ENCODE measurements at regions not wholly inside any gene's neighbourhood (a gene's known extent, or its start where the extent isn't known, plus 50 kb on each side); places are given as distances from the start of the nearest gene placed in this dataset.
A peak's percentile ranks its signal among the peaks of the same experiment; 100 is the strongest.

DNA sequence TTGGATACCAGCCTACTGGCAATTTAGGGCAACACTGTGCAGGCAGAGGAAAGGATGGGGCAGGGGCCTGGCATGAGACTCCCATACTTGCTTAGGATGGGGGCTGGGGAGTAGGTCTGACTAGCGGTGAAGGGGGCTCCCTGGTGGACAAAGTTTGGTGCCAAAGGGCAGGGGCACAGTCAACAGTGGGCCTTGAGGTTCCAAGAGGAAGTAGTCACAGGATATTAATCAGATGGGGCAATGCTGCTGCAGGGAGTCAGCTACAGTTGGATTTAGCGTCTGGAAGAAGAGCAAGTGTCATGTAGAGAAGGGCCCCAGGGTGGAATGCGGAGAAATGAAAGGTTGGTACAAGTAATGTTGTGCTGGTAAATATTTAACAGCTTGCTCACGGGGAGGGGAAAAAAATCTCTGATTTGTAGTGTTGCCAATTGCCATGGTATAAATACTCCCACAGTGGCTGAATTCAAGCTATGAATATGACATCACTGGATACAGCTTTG is 139.4 kb downstream of the PJA1 start:
- Histone ChIP-seq H3K27me3 (ENCODE audit: control insufficient read depth, insufficient read depth) (no peaks in the 10 kb centered on the region), H3K4me3 (ENCODE audit: low read length) (no peak overlapping the region), H3K4me1 (ENCODE audit: control insufficient read depth, insufficient read depth, low read length) (peaks cover 17% of the 10 kb centered on the region), H3K27ac (ENCODE audit: low read length) (no peak overlapping the region), H3K9me3 (ENCODE audit: control insufficient read depth, low read length) (no peaks in the 10 kb centered on the region)
- ATAC-seq (no peak), DNase-seq (no peak)
- intact Hi-C loops (cut with DNase I) = no loop called here
- WGBS = 85% methylated on average over 4 of the region's 4 CpGs

DNA sequence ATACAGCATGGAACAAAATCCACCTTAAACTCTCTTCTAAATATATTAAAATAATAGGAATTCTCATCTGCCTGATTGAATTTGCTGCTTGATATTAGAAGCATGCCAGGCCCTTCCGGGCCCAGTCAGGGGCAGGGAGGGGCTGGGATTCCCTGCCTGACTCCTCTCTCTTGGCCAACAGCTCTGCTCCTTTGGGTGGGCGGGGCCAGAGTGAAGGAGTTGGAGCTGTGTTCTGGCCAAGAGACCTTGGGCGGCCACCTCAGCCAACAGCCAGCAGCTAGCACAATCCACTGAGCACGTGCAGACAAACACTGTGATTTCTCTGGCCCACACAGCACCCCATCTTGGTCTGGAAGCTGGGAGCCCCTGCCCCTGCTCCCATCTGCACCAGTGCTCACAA is 140.3 kb downstream of the PJA1 start:
- 9% methylated on average over 4 of the region's 4 CpGs for WGBS
- no peaks in the 10 kb centered on the region for H3K27me3 ChIP-seq (ENCODE audit: control insufficient read depth, insufficient read depth)
- H3K4me3 ChIP-seq (ENCODE audit: low read length) = no peak overlapping the region
- ATAC-seq (peak; percentile 93 to 94), DNase-seq (peak; percentile 80 to 91 (median 91))
- peaks cover 17% of the 10 kb centered on the region for H3K4me1 ChIP-seq (ENCODE audit: control insufficient read depth, insufficient read depth, low read length)
- intact Hi-C loops (cut with DNase I) = no loop called here
- H3K9me3 ChIP-seq (ENCODE audit: control insufficient read depth, low read length) = no peaks in the 10 kb centered on the region
- H3K27ac ChIP-seq (ENCODE audit: low read length) = peak overlapping the region; percentile 81

GRCh38 chrX:69024161-69024736 is 141.0 kb downstream of the PJA1 start:
- Histone ChIP-seq H3K4me1 (ENCODE audit: control insufficient read depth, insufficient read depth, low read length) (peaks cover 18% of the 10 kb centered on the region), H3K4me3 (ENCODE audit: low read length) (no peak overlapping the region), H3K9me3 (ENCODE audit: control insufficient read depth, low read length) (no peaks in the 10 kb centered on the region), H3K27me3 (ENCODE audit: control insufficient read depth, insufficient read depth) (no peaks in the 10 kb centered on the region), H3K27ac (ENCODE audit: low read length) (peak overlapping the region; percentile 30)
- DNase-seq (peak in 2 of 3 donors; percentile 69 to 73), ATAC-seq (no peak)
- intact Hi-C loops (cut with DNase I) = no loop called here
- 49% methylated on average over 10 of the region's 10 CpGs for WGBS

GRCh38 chrX:69022430-69022829 is 142.8 kb downstream of the PJA1 start:
- Histone ChIP-seq H3K27me3 (ENCODE audit: control insufficient read depth, insufficient read depth) (no peaks in the 10 kb centered on the region), H3K27ac (ENCODE audit: low read length) (no peak overlapping the region), H3K9me3 (ENCODE audit: control insufficient read depth, low read length) (no peaks in the 10 kb centered on the region), H3K4me3 (ENCODE audit: low read length) (no peak overlapping the region), H3K4me1 (ENCODE audit: control insufficient read depth, insufficient read depth, low read length) (peaks cover 29% of the 10 kb centered on the region)
- ATAC-seq (no peak), DNase-seq (no peak)
- intact Hi-C loops (cut with DNase I) = no loop called here

GRCh38 chrX:69021141-69021960 is 143.9 kb downstream of the PJA1 start:
- intact Hi-C loops (cut with DNase I) = no loop called here
- no peak overlapping the region for H3K4me3 ChIP-seq (ENCODE audit: low read length)

GRCh38 chrX:69020316-69020715 is 144.9 kb downstream of the PJA1 start:
- DNase-seq (no peak), ATAC-seq (no peak)
- Histone ChIP-seq H3K4me3 (ENCODE audit: low read length) (no peak overlapping the region), H3K4me1 (ENCODE audit: control insufficient read depth, insufficient read depth, low read length) (peaks cover 20% of the 10 kb centered on the region), H3K27me3 (ENCODE audit: control insufficient read depth, insufficient read depth) (no peaks in the 10 kb centered on the region), H3K9me3 (ENCODE audit: control insufficient read depth, low read length) (no peaks in the 10 kb centered on the region), H3K27ac (ENCODE audit: low read length) (no peak overlapping the region)
- intact Hi-C loops (cut with DNase I) = no loop called here
- WGBS = 88% methylated on average over 3 of the region's 3 CpGs

More at GRCh38 chrX:69021141-69021960, 143.9 kb downstream of the PJA1 start:
- WGBS = 67% methylated on average over 10 of the region's 10 CpGs
- no peaks in the 10 kb centered on the region for H3K9me3 ChIP-seq (ENCODE audit: control insufficient read depth, low read length)
- no peaks in the 10 kb centered on the region for H3K27me3 ChIP-seq (ENCODE audit: control insufficient read depth, insufficient read depth)
- DNase-seq = no peak
- no peak for ATAC-seq
- H3K27ac ChIP-seq (ENCODE audit: low read length) = no peak overlapping the region
- H3K4me1 ChIP-seq (ENCODE audit: control insufficient read depth, insufficient read depth, low read length) = peaks cover 23% of the 10 kb centered on the region

- peak in 1 of 3 donors; percentile 45 for DNase-seq
- Histone ChIP-seq H3K27me3 (ENCODE audit: control insufficient read depth, insufficient read depth) (no peaks in the 10 kb centered on the region), H3K4me3 (ENCODE audit: low read length) (no peak overlapping the region), H3K27ac (ENCODE audit: low read length) (peak overlapping the region; percentile 47), H3K9me3 (ENCODE audit: control insufficient read depth, low read length) (no peaks in the 10 kb centered on the region), H3K4me1 (ENCODE audit: control insufficient read depth, insufficient read depth, low read length) (peaks cover 22% of the 10 kb centered on the region)
- peak in 1 of 2 donors; percentile 53 for ATAC-seq
- intact Hi-C loops (cut with DNase I) = no loop called here
- 48% methylated on average over 2 of the region's 2 CpGs for WGBS
Observed at GRCh38 chrX:69019073-69019890, 146.0 kb downstream of the PJA1 start.

DNA sequence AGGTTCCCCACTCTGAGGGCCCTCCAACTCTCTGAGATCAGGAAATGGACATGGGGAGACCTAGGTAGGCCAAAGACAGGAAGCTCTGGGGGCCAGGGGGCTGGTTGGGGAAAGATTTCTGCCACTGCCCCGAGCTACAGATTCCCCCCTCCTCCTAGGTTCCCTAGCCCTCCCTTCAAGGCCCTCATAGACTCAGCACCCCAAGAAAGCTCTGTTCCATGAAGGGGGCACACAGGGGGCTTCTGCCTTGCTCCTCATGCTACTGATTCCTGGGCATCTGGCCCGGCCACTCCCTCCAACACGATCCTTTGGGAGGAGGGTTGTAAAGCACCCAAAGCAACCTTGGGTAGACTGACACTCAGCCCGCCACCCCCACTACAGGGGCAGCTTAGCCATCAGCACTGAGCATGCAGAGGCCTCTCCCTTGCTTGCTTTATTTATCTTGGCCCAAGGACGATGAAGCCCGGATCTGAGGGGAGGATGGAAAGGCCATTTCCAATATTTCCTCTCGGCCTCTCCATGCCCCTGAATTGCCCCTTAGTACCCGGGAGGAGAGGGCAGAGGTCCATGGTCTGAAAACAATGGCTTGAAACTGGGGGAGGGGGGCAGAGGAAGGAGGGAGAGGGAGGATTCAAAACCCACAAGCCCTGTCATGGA is 146.7 kb downstream of the PJA1 start:
- H3K27me3 ChIP-seq (ENCODE audit: control insufficient read depth, insufficient read depth) = no peaks in the 10 kb centered on the region
- ATAC-seq = peak; percentile 19 to 69
- intact Hi-C loops (cut with DNase I) = no loop called here
- H3K9me3 ChIP-seq (ENCODE audit: control insufficient read depth, low read length) = no peaks in the 10 kb centered on the region
- peak overlapping the region; percentile 47 for H3K27ac ChIP-seq (ENCODE audit: low read length)
- DNase-seq = peak in 1 of 3 donors; percentile 39
- H3K4me3 ChIP-seq (ENCODE audit: low read length) = no peak overlapping the region
- WGBS = 47% methylated on average over 8 of the region's 8 CpGs
- H3K4me1 ChIP-seq (ENCODE audit: control insufficient read depth, insufficient read depth, low read length) = peaks cover 22% of the 10 kb centered on the region

- WGBS = 31% methylated on average over 11 of the region's 11 CpGs
- ATAC-seq = peak; percentile 13 to 62
- H3K4me1 ChIP-seq (ENCODE audit: control insufficient read depth, insufficient read depth, low read length) = peaks cover 22% of the 10 kb centered on the region
Observed at GRCh38 chrX:69016293-69016941, 148.8 kb downstream of the PJA1 start.

DNA sequence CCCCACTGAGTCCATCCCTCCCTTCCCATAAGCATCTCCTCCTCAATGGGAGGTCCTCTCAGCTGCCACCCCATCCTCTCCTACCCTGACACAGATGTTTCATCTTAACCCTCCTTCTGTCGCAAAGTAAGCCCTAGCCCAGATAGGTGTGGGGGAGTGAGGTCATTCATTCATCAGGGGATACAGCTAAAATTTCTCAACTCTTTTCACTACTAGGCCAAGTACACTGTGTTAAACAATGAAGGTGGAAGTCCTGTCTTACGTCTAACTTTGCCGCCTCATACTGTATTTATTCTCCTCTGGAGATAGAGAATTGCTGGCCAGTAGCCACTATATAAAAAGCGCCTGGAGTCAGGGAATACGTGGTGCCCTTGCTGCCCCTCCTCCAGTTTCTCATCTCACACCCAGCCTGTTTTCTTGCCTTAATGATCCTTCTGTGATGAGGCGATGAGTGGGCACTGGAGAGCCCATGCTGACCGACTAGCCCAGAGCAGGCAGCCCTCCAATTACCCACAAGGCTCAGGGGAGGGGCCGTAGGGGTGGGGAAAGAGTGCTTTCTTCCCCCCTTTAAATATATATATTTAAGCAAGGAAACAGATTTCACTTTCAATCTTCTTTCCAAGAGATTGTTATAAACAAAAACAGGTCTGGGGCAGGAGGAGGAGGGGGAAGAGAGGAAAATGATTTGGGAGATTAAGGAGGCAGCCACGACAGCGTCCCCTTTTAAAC is 149.5 kb downstream of the PJA1 start:
- ATAC-seq = peak in 1 of 2 donors; percentile 58
- WGBS = 33% methylated on average over 10 of the region's 10 CpGs

More at GRCh38 chrX:69016293-69016941, 148.8 kb downstream of the PJA1 start:
- Histone ChIP-seq H3K27ac (ENCODE audit: low read length) (peak overlapping the region; percentile 59), H3K9me3 (ENCODE audit: control insufficient read depth, low read length) (no peaks in the 10 kb centered on the region), H3K27me3 (ENCODE audit: control insufficient read depth, insufficient read depth) (no peaks in the 10 kb centered on the region), H3K4me3 (ENCODE audit: low read length) (no peak overlapping the region)
- intact Hi-C loops (cut with DNase I) = no loop called here
- peak in 2 of 3 donors; percentile 69 to 70 for DNase-seq

More for the DNA sequence above, 149.5 kb downstream of the PJA1 start:
- H3K4me1 ChIP-seq (ENCODE audit: control insufficient read depth, insufficient read depth, low read length) = peaks cover 22% of the 10 kb centered on the region
- DNase-seq = peak in 1 of 3 donors; percentile 49
- intact Hi-C loops (cut with DNase I) = no loop called here
- no peaks in the 10 kb centered on the region for H3K9me3 ChIP-seq (ENCODE audit: control insufficient read depth, low read length)
- no peak overlapping the region for H3K4me3 ChIP-seq (ENCODE audit: low read length)
- no peaks in the 10 kb centered on the region for H3K27me3 ChIP-seq (ENCODE audit: control insufficient read depth, insufficient read depth)
- H3K27ac ChIP-seq (ENCODE audit: low read length) = no peak overlapping the region

Data from right cardiac atrium (tissue), 5 donors.